ENCODE measurements at regions not wholly inside any gene's neighbourhood (a gene's known extent, or its start where the extent isn't known, plus 50 kb on each side); places are given as distances from the start of the nearest gene placed in this dataset.

DNA sequence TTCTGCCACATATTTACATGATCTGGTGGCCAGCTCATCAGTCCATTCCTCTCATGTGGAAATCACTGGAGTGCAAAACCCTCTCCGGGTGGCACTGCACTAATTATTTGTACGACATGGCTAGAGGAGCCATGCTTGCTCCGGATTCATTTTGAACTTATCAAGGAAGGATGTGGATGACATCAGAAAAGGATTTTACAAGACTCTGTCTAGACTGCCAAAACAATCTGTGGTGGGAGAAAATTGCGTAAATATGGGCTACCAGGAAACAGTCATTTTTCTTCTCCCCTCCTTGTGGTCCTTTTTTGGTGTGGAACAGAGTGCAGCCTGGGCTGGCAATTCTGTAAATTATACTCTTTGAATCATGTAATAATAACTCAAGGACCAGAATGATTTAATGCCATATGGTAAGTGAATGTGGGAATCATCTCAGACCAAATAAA, 123.4 kb upstream of the IFNE start:
- TF ChIP-seq CTCF (IDR thresholded peaks at IDR 0.05; ENCODE audit: low read depth, low read length, missing input control): no peak
- TF ChIP-seq RXRA (IDR thresholded peaks at IDR 0.05): no peak

Data from liver (tissue), 3 donors.